Esophagus mucosa (tissue), 1 donor: ENCODE measurements at regions not wholly inside any gene's neighbourhood (a gene's known extent, or its start where the extent isn't known, plus 50 kb on each side); places are given as distances from the start of the nearest gene placed in this dataset.
"Not testable (repeated sequence)": the region's sequence is repeated elsewhere in the genome, so short reads cannot be mapped to it uniquely, and the experiment has no call there.

Source experiments
- ATAC-seq: fragments of 200-7000 bp; cut with Tn5 transposase; one replicate; pipeline ENCODE4 v1.9.1; 2020
- donor health status: DM: yes; HTN: yes; CAD: no.

- no peak for ATAC-seq
Measured at GRCh38 chr21:26320596-26320995, 150.0 kb upstream of the APP start.

GRCh38 chr21:26307640-26308039 is 137.1 kb upstream of the APP start:
- no peak for ATAC-seq

GRCh38 chr21:26297851-26298250 is 127.3 kb upstream of the APP start:
- no peak for ATAC-seq

GRCh38 chr21:26293141-26293946 is 122.8 kb upstream of the APP start:
- ATAC-seq: no peak

- no peak for ATAC-seq
Measured at GRCh38 chr21:26288026-26288425, 117.5 kb upstream of the APP start.

- no peak for ATAC-seq
Measured at GRCh38 chr21:26284531-26284930, 114.0 kb upstream of the APP start.

- ATAC-seq: no peak
Measured at GRCh38 chr21:26282058-26282457, 111.5 kb upstream of the APP start.

GRCh38 chr21:26281506-26281905 is 110.9 kb upstream of the APP start:
- ATAC-seq: no peak

GRCh38 chr21:26280775-26281174 is 110.2 kb upstream of the APP start:
- no peak for ATAC-seq

GRCh38 chr21:26280148-26280547 is 109.6 kb upstream of the APP start:
- no peak for ATAC-seq

- no peak for ATAC-seq
Measured at GRCh38 chr21:26275801-26276200, 105.2 kb upstream of the APP start.

GRCh38 chr21:26273686-26274313 is 103.2 kb upstream of the APP start:
- ATAC-seq: no peak

- ATAC-seq: no peak
Measured at GRCh38 chr21:26267389-26267788, 96.8 kb upstream of the APP start.

GRCh38 chr21:26246073-26246472 is 75.5 kb upstream of the APP start:
- ATAC-seq: no peak

GRCh38 chr21:26245428-26245827 is 74.9 kb upstream of the APP start:
- ATAC-seq: no peak

GRCh38 chr21:26238646-26239045 is 68.1 kb upstream of the APP start:
- ATAC-seq: no peak

- ATAC-seq: no peak
Measured at GRCh38 chr21:26236281-26236680, 65.7 kb upstream of the APP start.

- not testable (repeated sequence) for ATAC-seq
Measured at GRCh38 chr21:26233297-26233696, 62.7 kb upstream of the APP start.

- not testable (repeated sequence) for ATAC-seq
Measured at GRCh38 chr21:26232491-26232890, 61.9 kb upstream of the APP start.

GRCh38 chr21:26227130-26227529 is 56.6 kb upstream of the APP start:
- no peak for ATAC-seq

GRCh38 chr21:26226724-26227123 is 56.2 kb upstream of the APP start:
- no peak for ATAC-seq

GRCh38 chr21:26225046-26225445 is 54.5 kb upstream of the APP start:
- ATAC-seq: no peak

GRCh38 chr21:26224366-26224765 is 53.8 kb upstream of the APP start:
- ATAC-seq: no peak
